AG08396 (cell line): ENCODE measurements at regions not wholly inside any gene's neighbourhood (a gene's known extent, or its start where the extent isn't known, plus 50 kb on each side); places are given as distances from the start of the nearest gene placed in this dataset.

Experiments used
- DNase-seq: peaks from one replicate; pipeline ENCODE4 v3.0.0; 2012; ENCODE audit warnings: low spot score, mixed read lengths

DNA sequence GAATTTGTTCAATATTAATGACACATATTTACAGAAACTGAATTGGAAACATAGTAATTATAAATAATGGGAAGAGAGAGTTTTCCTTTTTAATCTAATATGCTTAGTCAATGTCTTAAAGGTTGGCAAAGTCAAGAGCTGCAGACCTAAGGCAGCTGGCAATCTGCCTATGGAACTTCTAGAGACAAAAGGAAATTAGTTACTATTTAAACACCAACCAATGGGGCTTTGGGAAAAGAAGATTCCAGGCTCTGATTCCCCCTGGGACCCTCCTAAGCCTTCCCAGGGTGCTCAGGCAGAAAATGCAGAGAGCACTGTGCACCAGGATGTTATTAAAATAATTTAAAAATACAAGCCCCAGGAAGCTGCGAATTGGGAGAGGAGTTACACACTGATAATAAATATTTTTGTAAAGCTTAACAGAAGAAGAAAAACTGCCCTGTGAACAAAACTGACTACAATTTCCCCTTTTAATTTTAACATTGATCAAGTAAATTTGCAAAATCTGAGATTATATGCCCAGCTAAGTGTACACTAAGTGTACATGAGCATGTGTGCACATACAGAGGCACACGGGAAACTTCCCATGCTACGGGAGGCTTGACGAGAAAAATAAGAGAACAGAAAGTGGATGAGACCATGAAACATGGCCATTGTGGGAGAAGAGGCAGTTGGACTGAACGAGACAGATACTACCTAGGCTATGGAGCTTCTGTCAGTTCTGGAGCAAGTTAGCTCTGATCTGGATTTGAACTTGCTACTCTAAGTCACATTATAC is 77.4 kb upstream of the ADAMTS16 start:
- no peak for DNase-seq

GRCh38 chr5:5063533-5063953 is 76.6 kb upstream of the ADAMTS16 start:
- DNase-seq: no peak

GRCh38 chr5:5065472-5065871 is 74.7 kb upstream of the ADAMTS16 start:
- DNase-seq: no peak

DNA sequence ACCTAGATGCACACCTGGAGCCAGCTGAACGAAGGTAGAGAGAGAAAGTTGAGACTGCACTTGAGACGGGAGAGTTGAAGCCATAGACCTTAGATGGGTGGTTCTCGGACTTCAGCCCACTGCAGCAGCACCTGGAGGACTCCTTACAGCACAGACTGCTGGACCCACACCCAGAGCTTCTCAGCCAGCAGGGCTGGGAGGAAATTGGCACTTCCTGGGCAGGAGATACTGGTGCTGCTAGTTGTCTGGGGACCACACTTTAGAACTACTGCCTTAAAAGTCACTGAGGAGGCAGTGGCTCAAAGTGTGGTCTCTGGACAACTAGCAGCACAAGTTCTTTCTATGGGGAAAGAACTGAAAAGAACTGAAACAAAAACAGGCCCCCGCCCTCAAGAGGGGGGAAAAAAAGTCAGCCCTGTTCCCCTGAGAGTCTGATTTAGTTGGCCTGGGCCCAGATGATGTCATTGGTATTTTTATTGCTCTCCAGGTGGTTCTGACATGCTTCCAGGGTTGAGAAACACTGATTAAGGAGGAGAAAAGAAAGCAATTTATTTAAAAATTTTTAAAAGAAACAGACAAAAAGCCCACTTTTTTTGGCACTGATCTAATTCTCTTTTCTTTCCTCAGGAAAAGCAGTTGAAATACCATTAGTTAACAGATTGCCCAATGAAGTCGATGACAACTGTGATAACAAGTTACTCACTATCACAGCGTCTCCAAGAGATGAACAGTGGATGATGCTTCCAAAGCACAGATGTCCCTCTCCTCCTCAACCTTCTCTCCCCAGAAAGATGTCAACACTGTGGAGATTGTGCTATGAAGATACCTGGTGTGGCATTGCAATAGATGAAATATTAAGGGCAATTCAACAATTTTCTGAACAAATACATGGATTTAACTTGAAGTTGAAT is 73.6 kb upstream of the ADAMTS16 start:
- no peak for DNase-seq

DNA sequence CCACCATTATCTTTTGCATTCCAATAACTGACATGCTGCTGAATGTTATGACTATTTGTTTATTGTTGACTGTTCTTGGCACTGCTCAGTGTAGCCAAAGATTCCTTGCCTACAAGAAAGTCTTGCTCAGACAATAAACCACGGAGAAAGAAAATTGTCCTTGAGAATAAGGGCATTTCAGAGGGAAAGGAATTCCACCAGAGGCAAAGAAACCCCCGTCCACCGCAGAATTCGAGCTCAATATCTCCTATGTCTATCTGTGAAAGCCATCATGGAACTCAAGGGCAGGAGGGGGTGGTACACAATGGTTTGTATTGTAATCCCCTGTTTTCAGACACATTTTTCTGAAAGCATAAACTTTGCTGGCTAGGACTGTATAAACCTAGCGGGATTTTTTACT is 70.3 kb upstream of the ADAMTS16 start:
- DNase-seq: no peak

DNA sequence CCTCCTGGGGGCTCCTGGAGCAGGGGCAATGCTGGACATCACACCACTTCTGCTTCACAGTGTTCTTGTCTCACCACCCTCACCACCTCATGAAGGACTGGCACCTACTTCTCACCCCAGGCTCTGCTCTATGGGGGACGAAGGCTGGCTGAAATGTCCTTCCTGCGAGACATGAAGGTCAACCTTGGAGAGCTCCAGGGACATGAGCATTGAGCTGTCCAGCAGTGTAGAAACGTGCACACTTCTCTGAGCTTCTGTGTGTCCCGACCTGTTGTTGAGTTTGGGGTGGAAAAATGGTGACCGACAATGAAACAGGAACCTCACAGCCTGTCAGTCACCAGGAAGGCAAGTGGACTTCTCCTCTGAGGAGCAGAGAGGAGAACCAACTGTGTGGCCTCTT is 68.6 kb upstream of the ADAMTS16 start:
- DNase-seq: no peak

DNA sequence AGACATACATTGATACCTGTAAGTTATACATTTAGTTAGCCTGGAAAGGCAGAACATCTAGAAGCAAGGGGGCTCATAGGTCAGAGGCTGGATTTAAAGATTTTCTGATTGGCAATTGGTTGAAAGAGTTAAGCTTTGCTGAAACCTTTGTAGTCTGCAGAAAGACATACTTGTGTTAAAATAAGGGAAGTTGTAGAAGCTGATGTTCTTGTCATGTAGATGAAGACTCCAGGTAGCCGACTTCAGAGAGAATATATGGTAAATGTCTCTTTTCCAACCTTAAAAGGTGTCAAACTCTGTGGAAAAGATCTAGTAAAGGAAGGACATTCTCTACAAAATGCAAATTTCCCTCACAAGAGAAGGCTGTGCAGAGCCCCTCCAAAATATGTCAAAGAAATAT is 62.9 kb upstream of the ADAMTS16 start:
- DNase-seq: no peak

- no peak for DNase-seq
Observed at GRCh38 chr5:5078009-5078897, 61.9 kb upstream of the ADAMTS16 start.

- no peak for DNase-seq
Observed at GRCh38 chr5:5079876-5080275, 60.3 kb upstream of the ADAMTS16 start.

DNA sequence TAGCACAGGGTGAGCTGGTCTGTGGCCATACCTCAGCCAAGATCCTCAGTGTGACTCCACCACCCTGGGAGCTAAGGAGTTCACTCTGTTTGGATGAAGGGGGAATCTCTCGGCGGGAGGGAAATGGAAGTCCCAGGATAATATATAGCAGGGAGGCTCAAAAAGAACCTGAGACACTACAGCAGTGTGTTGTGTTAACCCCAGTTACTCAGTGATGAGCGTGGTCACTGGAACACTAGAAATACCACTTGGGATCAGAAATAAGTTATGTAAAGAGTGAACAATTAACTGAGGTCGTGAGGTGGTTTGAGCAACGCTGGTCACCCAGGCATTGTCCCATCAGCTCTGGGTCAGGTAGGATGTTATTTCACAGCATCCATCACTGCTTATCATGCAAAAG is 59.3 kb upstream of the ADAMTS16 start:
- no peak for DNase-seq

GRCh38 chr5:5085381-5085780 is 54.7 kb upstream of the ADAMTS16 start:
- DNase-seq: no peak

GRCh38 chr5:5089895-5090649 is 50.1 kb upstream of the ADAMTS16 start:
- no peak for DNase-seq
